Astrocyte (in vitro differentiated cells and primary cell): ENCODE measurements at regions not wholly inside any gene's neighbourhood (a gene's known extent, or its start where the extent isn't known, plus 50 kb on each side); places are given as distances from the start of the nearest gene placed in this dataset.

ENCODE experiments used
- CTCF ChIP-seq: IDR thresholded peaks from 2 replicates; pipeline ENCODE4 v1.5.1; 2011; ENCODE audit warnings: low read depth, mild to moderate bottlenecking, inconsistent platforms, low read length, moderate library complexity; ENCODE audit not compliant: insufficient read depth
- EZH2 ChIP-seq: IDR thresholded peaks from 2 replicates; pipeline ENCODE4 v1.6.1; 2012; ENCODE audit warnings: mild to moderate bottlenecking, low read length, inconsistent platforms; ENCODE audit not compliant: insufficient read depth

- TF ChIP-seq EZH2 (no peak), CTCF (no peak)
These were observed 199.8 kb upstream of the TLE3 start for GRCh38 chr15:70297465-70298058.
